Tibial artery (tissue), 4 donors: ENCODE measurements at regions not wholly inside any gene's neighbourhood (a gene's known extent, or its start where the extent isn't known, plus 50 kb on each side); places are given as distances from the start of the nearest gene placed in this dataset.
A peak's percentile ranks its signal among the peaks of the same experiment; 100 is the strongest.
"Not testable (repeated sequence)": the region's sequence is repeated elsewhere in the genome, so short reads cannot be mapped to it uniquely, and the experiment has no call there.

Source experiments
- DNase-seq, 2 donors: peaks; one replicate each; pipeline ENCODE4 v3.0.0-alpha.2; 2019
- H3K27ac ChIP-seq, 2 donors: fragments of 200-600 bp; sonication (generic) in 1 of 2; 1 replicate in 1 of 2; 2 replicates in 1 of 2; pipeline ENCODE4 v1.5.1; 2018 to 2019; ENCODE audit warnings: mild to moderate bottlenecking in 1 of 2
- H3K27me3 ChIP-seq, 2 donors: fragments of 200-600 bp; sonication (generic) in 1 of 2; one replicate each; pipeline versions ENCODE4 v1.5.1 to v1.6.0; 2016 to 2019
- H3K36me3 ChIP-seq, 3 donors: fragments of 200-600 bp; sonication (generic) in 2 of 3; one replicate each; pipeline ENCODE4 v1.5.1; 2016 to 2019; ENCODE audit warnings: mild to moderate bottlenecking in 2 of 3
- H3K4me1 ChIP-seq, 4 donors: fragments of 200-600 bp; sonication (generic) in 2 of 4; 1 replicate in 3 of 4; 2 replicates in 1 of 4; pipeline ENCODE4 v1.5.1; 2016 to 2019
- H3K4me3 ChIP-seq, 2 donors: fragments of 200-600 bp; sonication (generic) in 1 of 2; 1 replicate in 1 of 2; 2 replicates in 1 of 2; pipeline ENCODE4 v1.5.1; 2018 to 2019; ENCODE audit warnings: mild to moderate bottlenecking in 2 of 2
- H3K9me3 ChIP-seq, 3 donors: fragments of 200-600 bp; sonication (generic) in 1 of 3; one replicate each; pipeline ENCODE4 v1.5.1; 2016 to 2019
- CTCF ChIP-seq, 2 experiments: fragments of 200-600 bp in 1 of 2; fragments of 450-650 bp in 1 of 2; IDR thresholded peaks; one replicate each; pipeline ENCODE4 v1.5.1; 2017 to 2019; ENCODE audit warnings: antibody characterized with exemption in 2 of 2, mild to moderate bottlenecking in 1 of 2, moderate library complexity in 1 of 2
- intact Hi-C: fragments of 100-400 bp; cut with DNase I; formaldehyde crosslinking; loops from one replicate; pipeline ENCODE4 v1.15.0; 2023; ENCODE audit warnings: low total_unique reads

- peaks cover 0 to 39% (median 8%) of the 10 kb centered on the region in 4 donors for H3K4me1 ChIP-seq
- no peak for DNase-seq
- H3K27ac ChIP-seq = no peak overlapping the region
- H3K9me3 ChIP-seq = no peaks in the 10 kb centered on the region
- H3K4me3 ChIP-seq = no peak overlapping the region
- intact Hi-C loops = no loop called here
- TF ChIP-seq CTCF (IDR thresholded peaks at IDR 0.05) = no peak
- no peaks in the 10 kb centered on the region for H3K36me3 ChIP-seq
- no peaks in the 10 kb centered on the region for H3K27me3 ChIP-seq
These were observed 315.6 kb downstream of the CETN3 start for GRCh38 chr5:90093751-90094485.

GRCh38 chr5:90092734-90093133 lies 316.8 kb downstream of the CETN3 start:
- Histone ChIP-seq H3K9me3 (no peaks in the 10 kb centered on the region), H3K27ac (no peak overlapping the region), H3K4me3 (no peak overlapping the region), H3K36me3 (no peaks in the 10 kb centered on the region), H3K4me1 (peaks cover 0 to 29% (median 6%) of the 10 kb centered on the region in 4 donors), H3K27me3 (no peaks in the 10 kb centered on the region)
- DNase-seq = no peak
- intact Hi-C loops = no loop called here
- no peak for TF ChIP-seq CTCF (IDR thresholded peaks at IDR 0.05)

- no peak for DNase-seq
- Histone ChIP-seq H3K27me3 (no peaks in the 10 kb centered on the region), H3K9me3 (no peaks in the 10 kb centered on the region), H3K36me3 (no peaks in the 10 kb centered on the region), H3K4me3 (no peak overlapping the region), H3K27ac (no peak overlapping the region), H3K4me1 (no peaks in the 10 kb centered on the region)
- intact Hi-C loops = no loop called here
- TF ChIP-seq CTCF (IDR thresholded peaks at IDR 0.05) = no peak
These were observed 325.2 kb downstream of the CETN3 start for GRCh38 chr5:90084342-90084741.

GRCh38 chr5:90073026-90073570 lies 336.5 kb downstream of the CETN3 start:
- H3K4me1 ChIP-seq = peaks cover 0 to 14% (median 2%) of the 10 kb centered on the region in 4 donors
- intact Hi-C loops, H3K36me3 ChIP-seq, H3K27me3 ChIP-seq, H3K27ac ChIP-seq, H3K4me3 ChIP-seq, DNase-seq, H3K9me3 ChIP-seq: not testable (repeated sequence)

- Histone ChIP-seq H3K27ac (peak overlapping the region; percentile 56 to 60), H3K36me3 (no peaks in the 10 kb centered on the region), H3K4me3 (no peak overlapping the region), H3K9me3 (no peaks in the 10 kb centered on the region), H3K27me3 (no peaks in the 10 kb centered on the region), H3K4me1 (peaks cover 0 to 14% (median 2%) of the 10 kb centered on the region in 4 donors)
- intact Hi-C loops = no loop called here
- no peak for TF ChIP-seq CTCF (IDR thresholded peaks at IDR 0.05)
- no peak for DNase-seq
These were observed 337.9 kb downstream of the CETN3 start for GRCh38 chr5:90071656-90072055.

GRCh38 chr5:90071066-90071465 lies 338.5 kb downstream of the CETN3 start:
- peaks cover 0 to 20% (median 2%) of the 10 kb centered on the region in 4 donors for H3K4me1 ChIP-seq
- DNase-seq = no peak
- peak overlapping the region; percentile 56 to 60 for H3K27ac ChIP-seq
- intact Hi-C loops = no loop called here
- H3K36me3 ChIP-seq = no peaks in the 10 kb centered on the region
- H3K27me3 ChIP-seq = no peaks in the 10 kb centered on the region
- no peaks in the 10 kb centered on the region for H3K9me3 ChIP-seq
- TF ChIP-seq CTCF (IDR thresholded peaks at IDR 0.05) = no peak
- no peak overlapping the region for H3K4me3 ChIP-seq
